GM18858 (cell line): ENCODE measurements at regions not wholly inside any gene's neighbourhood (a gene's known extent, or its start where the extent isn't known, plus 50 kb on each side); places are given as distances from the start of the nearest gene placed in this dataset.
"Not testable (repeated sequence)": the region's sequence is repeated elsewhere in the genome, so short reads cannot be mapped to it uniquely, and the experiment has no call there.

Source experiments
- ATAC-seq: cut with Tn5 transposase; IDR thresholded peaks from one replicate; pipeline ENCODE4 v1.9.1; 2021; ENCODE audit not compliant: unreplicated experiment

- ATAC-seq: no peak
Measured at GRCh38 chr5:62138607-62139006, 167.4 kb upstream of the KIF2A start.

GRCh38 chr5:62139741-62140140, 166.3 kb upstream of the KIF2A start:
- no peak for ATAC-seq

GRCh38 chr5:62142351-62142750, 163.7 kb upstream of the KIF2A start:
- ATAC-seq: no peak

GRCh38 chr5:62143268-62144229, 162.5 kb upstream of the KIF2A start:
- ATAC-seq: no peak

GRCh38 chr5:62144401-62145022, 161.5 kb upstream of the KIF2A start:
- ATAC-seq: no peak

- ATAC-seq: no peak
Measured at GRCh38 chr5:62149879-62150278, 156.1 kb upstream of the KIF2A start.

GRCh38 chr5:62152394-62153087, 153.5 kb upstream of the KIF2A start:
- no peak for ATAC-seq

GRCh38 chr5:62154758-62155157, 151.2 kb upstream of the KIF2A start:
- ATAC-seq: no peak

- ATAC-seq: no peak
Measured at GRCh38 chr5:62155988-62156387, 150.0 kb upstream of the KIF2A start.

- ATAC-seq: no peak
Measured at GRCh38 chr5:62167561-62168057, 138.4 kb upstream of the KIF2A start.

- no peak for ATAC-seq
Measured at GRCh38 chr5:62168506-62169281, 137.3 kb upstream of the KIF2A start.

- ATAC-seq: no peak
Measured at GRCh38 chr5:62178258-62178657, 127.7 kb upstream of the KIF2A start.

- ATAC-seq: no peak
Measured at GRCh38 chr5:62182802-62183201, 123.2 kb upstream of the KIF2A start.

GRCh38 chr5:62183727-62184126, 122.3 kb upstream of the KIF2A start:
- no peak for ATAC-seq

- no peak for ATAC-seq
Measured at GRCh38 chr5:62184444-62184843, 121.6 kb upstream of the KIF2A start.

GRCh38 chr5:62190173-62190572, 115.8 kb upstream of the KIF2A start:
- ATAC-seq: no peak

GRCh38 chr5:62190931-62191330, 115.1 kb upstream of the KIF2A start:
- ATAC-seq: no peak

GRCh38 chr5:62192958-62193357, 113.0 kb upstream of the KIF2A start:
- ATAC-seq: no peak

GRCh38 chr5:62196532-62196931, 109.5 kb upstream of the KIF2A start:
- ATAC-seq: not testable (repeated sequence)

GRCh38 chr5:62197697-62198096, 108.3 kb upstream of the KIF2A start:
- ATAC-seq: no peak

- ATAC-seq: no peak
Measured at GRCh38 chr5:62198421-62198820, 107.6 kb upstream of the KIF2A start.
